Peyer's patch (tissue), 4 donors: ENCODE measurements at regions not wholly inside any gene's neighbourhood (a gene's known extent, or its start where the extent isn't known, plus 50 kb on each side); places are given as distances from the start of the nearest gene placed in this dataset.

Experiments
- POLR2A ChIP-seq, 2 donors: fragments of 450-650 bp; IDR thresholded peaks; one replicate each; pipeline ENCODE4 v1.5.1; 2017; ENCODE audit warnings: antibody characterized with exemption in 2 of 2, mild to moderate bottlenecking in 2 of 2, moderate library complexity in 2 of 2
- TF ChIP-seq, protein P1 (sequence below), 6 experiments: fragments of 450-650 bp in 4 of 6; fragments of 200-600 bp in 2 of 6; sonication (generic) in 1 of 6; IDR thresholded peaks; one replicate each; pipeline ENCODE4 v1.5.1; 2017 to 2019; ENCODE audit warnings: antibody characterized with exemption in 6 of 6, mild to moderate bottlenecking in 3 of 6, moderate library complexity in 1 of 6

- no peak for TF ChIP-seq POLR2A (IDR thresholded peaks at IDR 0.05)
- TF ChIP-seq, protein P1, sequence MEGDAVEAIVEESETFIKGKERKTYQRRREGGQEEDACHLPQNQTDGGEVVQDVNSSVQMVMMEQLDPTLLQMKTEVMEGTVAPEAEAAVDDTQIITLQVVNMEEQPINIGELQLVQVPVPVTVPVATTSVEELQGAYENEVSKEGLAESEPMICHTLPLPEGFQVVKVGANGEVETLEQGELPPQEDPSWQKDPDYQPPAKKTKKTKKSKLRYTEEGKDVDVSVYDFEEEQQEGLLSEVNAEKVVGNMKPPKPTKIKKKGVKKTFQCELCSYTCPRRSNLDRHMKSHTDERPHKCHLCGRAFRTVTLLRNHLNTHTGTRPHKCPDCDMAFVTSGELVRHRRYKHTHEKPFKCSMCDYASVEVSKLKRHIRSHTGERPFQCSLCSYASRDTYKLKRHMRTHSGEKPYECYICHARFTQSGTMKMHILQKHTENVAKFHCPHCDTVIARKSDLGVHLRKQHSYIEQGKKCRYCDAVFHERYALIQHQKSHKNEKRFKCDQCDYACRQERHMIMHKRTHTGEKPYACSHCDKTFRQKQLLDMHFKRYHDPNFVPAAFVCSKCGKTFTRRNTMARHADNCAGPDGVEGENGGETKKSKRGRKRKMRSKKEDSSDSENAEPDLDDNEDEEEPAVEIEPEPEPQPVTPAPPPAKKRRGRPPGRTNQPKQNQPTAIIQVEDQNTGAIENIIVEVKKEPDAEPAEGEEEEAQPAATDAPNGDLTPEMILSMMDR (IDR thresholded peaks at IDR 0.05), result no peak
Measured at GRCh38 chr2:179349670-179350303, 85.2 kb upstream of the SESTD1 start.
